ENCODE measurements at regions not wholly inside any gene's neighbourhood (a gene's known extent, or its start where the extent isn't known, plus 50 kb on each side); places are given as distances from the start of the nearest gene placed in this dataset.

GRCh38 chrX:81857192-81857591, 655.3 kb downstream of the SH3BGRL start:
- in situ Hi-C loops (cut with MboI), result no loop called here
- FAIRE-seq, result no peak

More at GRCh38 chrX:81857192-81857591, 655.3 kb downstream of the SH3BGRL start:
- H3K79me2 ChIP-seq (ENCODE audit: control insufficient read depth, insufficient read depth, low read length), result no peaks in the 10 kb centered on the region
- no peak overlapping the region for H3K9ac ChIP-seq (ENCODE audit: insufficient read depth in 1 of 2, low read depth in 2 of 2, low read length in 2 of 2)
- ChIA-PET CTCF (ENCODE audit: low intra/inter-chr PET ratio) (no interaction called here), POLR2A (no interaction called here)
- no peak overlapping the region for H3K4me2 ChIP-seq (ENCODE audit: insufficient read depth, low read length)
- H3K9me3 ChIP-seq (replicated peaks; ENCODE audit: control insufficient read depth, insufficient read depth, low read depth, low read length), result no peaks in the 10 kb centered on the region
- BruUV-seq (replicated peaks), result no TSS peak
- H2AFZ ChIP-seq (ENCODE audit: low read depth, low read length), result no peak overlapping the region
- ATAC-seq (no peak), DNase-seq (ENCODE audit: extremely low read depth in 1 of 4, low spot score in 3 of 4) (no peak)
- intact Hi-C loops (cut with micrococcal nuclease), result no loop called here
- no peaks in the 10 kb centered on the region for H3K36me3 ChIP-seq (ENCODE audit: control insufficient read depth, insufficient read depth, low read length)
- no peaks in the 10 kb centered on the region for H4K20me1 ChIP-seq (replicated peaks; ENCODE audit: control insufficient read depth, insufficient read depth, low read length)
- H3K27ac ChIP-seq (ENCODE audit: extremely low read depth, low read depth, low read length), result no peak overlapping the region
- no peak for TF ChIP-seq MGA (IDR thresholded peaks at IDR 0.05)
- TF ChIP-seq NR2F6 (CRISPR knock-in tag; IDR thresholded peaks at IDR 0.05), result no peak
- no peaks in the 10 kb centered on the region for H3K4me1 ChIP-seq (replicated peaks in 1 of 2; ENCODE audit: control insufficient read depth in 2 of 2, insufficient read depth in 2 of 2, low read length in 2 of 2)
- H3K27me3 ChIP-seq (ENCODE audit: control insufficient read depth in 2 of 2, insufficient read depth in 2 of 2, low read length in 2 of 2), result no peaks in the 10 kb centered on the region
- no peaks in the 10 kb centered on the region for H3K9me1 ChIP-seq (ENCODE audit: control insufficient read depth, insufficient read depth, low read length)
- no peak overlapping the region for H3K4me3 ChIP-seq

Measured in K562 (cell line).